ENCODE measurements at regions not wholly inside any gene's neighbourhood (a gene's known extent, or its start where the extent isn't known, plus 50 kb on each side); places are given as distances from the start of the nearest gene placed in this dataset.

- Histone ChIP-seq H3K4me1 (replicated peaks in 1 of 2; ENCODE audit: control insufficient read depth in 2 of 2, insufficient read depth in 2 of 2, low read length in 2 of 2) (no peaks in the 10 kb centered on the region), H2AFZ (ENCODE audit: low read depth, low read length) (no peak overlapping the region), H3K9me3 (replicated peaks; ENCODE audit: control insufficient read depth, insufficient read depth, low read depth, low read length) (no peaks in the 10 kb centered on the region), H3K27ac (ENCODE audit: extremely low read depth, low read depth, low read length) (no peak overlapping the region), H3K4me3 (no peak overlapping the region), H3K4me2 (ENCODE audit: insufficient read depth, low read length) (no peak overlapping the region), H4K20me1 (replicated peaks; ENCODE audit: control insufficient read depth, insufficient read depth, low read length) (no peaks in the 10 kb centered on the region), H3K9ac (ENCODE audit: insufficient read depth in 1 of 2, low read depth in 2 of 2, low read length in 2 of 2) (no peak overlapping the region), H3K9me1 (ENCODE audit: control insufficient read depth, insufficient read depth, low read length) (no peaks in the 10 kb centered on the region), H3K79me2 (ENCODE audit: control insufficient read depth, insufficient read depth, low read length) (no peaks in the 10 kb centered on the region), H3K36me3 (ENCODE audit: control insufficient read depth, insufficient read depth, low read length) (no peaks in the 10 kb centered on the region), H3K27me3 (ENCODE audit: control insufficient read depth in 2 of 2, insufficient read depth in 2 of 2, low read length in 2 of 2) (no peaks in the 10 kb centered on the region)
- under 1% methylated on average over 10 of the region's 10 CpGs for WGBS (ENCODE audit: insufficient coverage, low coverage, missing lambda C conversion rate)
- in situ Hi-C loops (cut with MboI): no loop called here
- ChIA-PET POLR2A (no interaction called here), CTCF (ENCODE audit: low intra/inter-chr PET ratio) (no interaction called here)
- intact Hi-C loops (cut with micrococcal nuclease): no loop called here
- no peak for TF ChIP-seq HINFP (tag; conservative IDR thresholded peaks at IDR 0.05; ENCODE audit: low read depth)
- no peak for TF ChIP-seq SPI1 (IDR thresholded peaks at IDR 0.05; ENCODE audit: borderline replicate concordance, low read depth, low read length)
- no peak for TF ChIP-seq TSC22D4 (tag; IDR thresholded peaks at IDR 0.05)
- TF ChIP-seq, protein P1, sequence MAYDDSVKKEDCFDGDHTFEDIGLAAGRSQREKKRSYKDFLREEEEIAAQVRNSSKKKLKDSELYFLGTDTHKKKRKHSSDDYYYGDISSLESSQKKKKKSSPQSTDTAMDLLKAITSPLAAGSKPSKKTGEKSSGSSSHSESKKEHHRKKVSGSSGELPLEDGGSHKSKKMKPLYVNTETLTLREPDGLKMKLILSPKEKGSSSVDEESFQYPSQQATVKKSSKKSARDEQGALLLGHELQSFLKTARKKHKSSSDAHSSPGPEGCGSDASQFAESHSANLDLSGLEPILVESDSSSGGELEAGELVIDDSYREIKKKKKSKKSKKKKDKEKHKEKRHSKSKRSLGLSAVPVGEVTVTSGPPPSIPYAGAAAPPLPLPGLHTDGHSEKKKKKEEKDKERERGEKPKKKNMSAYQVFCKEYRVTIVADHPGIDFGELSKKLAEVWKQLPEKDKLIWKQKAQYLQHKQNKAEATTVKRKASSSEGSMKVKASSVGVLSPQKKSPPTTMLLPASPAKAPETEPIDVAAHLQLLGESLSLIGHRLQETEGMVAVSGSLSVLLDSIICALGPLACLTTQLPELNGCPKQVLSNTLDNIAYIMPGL (CRISPR knock-in tag; IDR thresholded peaks at IDR 0.05): no peak
- TF ChIP-seq HOMEZ (CRISPR knock-in tag; IDR thresholded peaks at IDR 0.05): no peak
- no peak for TF ChIP-seq ZBTB2 (IDR thresholded peaks at IDR 0.05)
- TF ChIP-seq HNRNPK (IDR thresholded peaks at IDR 0.05; ENCODE audit: low read depth, low read length, poor library complexity, severe bottlenecking): no peak
- no peak for TF ChIP-seq CTBP1 (IDR thresholded peaks at IDR 0.05; ENCODE audit: borderline replicate concordance)
- no peak for TF ChIP-seq KAT8 (IDR thresholded peaks at IDR 0.05; ENCODE audit: low read depth)
- no peak for TF ChIP-seq KLF6 (CRISPR knock-in tag; IDR thresholded peaks at IDR 0.05; ENCODE audit: borderline replicate concordance)
- ATAC-seq (no peak), DNase-seq (ENCODE audit: extremely low read depth in 1 of 4, low spot score in 3 of 4) (no peak), FAIRE-seq (no peak)
- BruUV-seq (replicated peaks): no TSS peak
These were observed 369.9 kb upstream of the MCTP2 start for GRCh38 chr15:93861413-93861812.

Measured in K562 (cell line).